ENCODE measurements at regions not wholly inside any gene's neighbourhood (a gene's known extent, or its start where the extent isn't known, plus 50 kb on each side); places are given as distances from the start of the nearest gene placed in this dataset.

DNA sequence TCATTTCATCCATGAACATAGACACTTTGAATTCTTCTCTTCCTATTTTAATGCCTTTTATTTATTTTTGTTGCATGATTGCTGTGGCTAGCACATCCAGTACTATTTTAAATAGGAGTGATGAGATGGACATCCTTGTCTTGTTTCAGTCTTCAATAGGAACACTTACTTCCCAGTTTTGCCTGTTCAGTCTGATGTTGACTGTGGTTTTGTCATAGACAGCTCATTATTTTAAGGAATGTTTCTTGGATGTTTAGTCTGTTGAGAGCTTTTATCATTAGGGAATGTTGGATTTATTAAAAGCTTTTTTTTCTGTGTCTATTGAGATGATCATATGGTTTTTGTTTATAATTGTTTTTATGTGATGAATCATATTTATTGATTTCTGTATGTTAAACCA, 586.6 kb downstream of the SLITRK1 start:
- no peaks in the 10 kb centered on the region for H3K79me2 ChIP-seq (ENCODE audit: insufficient read depth, low read depth)
- H3K27me3 ChIP-seq (ENCODE audit: insufficient read depth, low read depth) = no peaks in the 10 kb centered on the region
- no peak overlapping the region for H3K4me3 ChIP-seq (IDR thresholded peaks at IDR 0.05; ENCODE audit: insufficient read depth, low read depth, low read length)
- H2AFZ ChIP-seq (ENCODE audit: low read depth) = no peak overlapping the region
- H3K4me2 ChIP-seq = no peak overlapping the region
- no peaks in the 10 kb centered on the region for H3K36me3 ChIP-seq (ENCODE audit: insufficient read depth)
- no peak overlapping the region for H3K27ac ChIP-seq
- no peaks in the 10 kb centered on the region for H3K4me1 ChIP-seq (ENCODE audit: low read depth, poor library complexity, severe bottlenecking)
- H3K9ac ChIP-seq = no peak overlapping the region
- TF ChIP-seq, protein P1, sequence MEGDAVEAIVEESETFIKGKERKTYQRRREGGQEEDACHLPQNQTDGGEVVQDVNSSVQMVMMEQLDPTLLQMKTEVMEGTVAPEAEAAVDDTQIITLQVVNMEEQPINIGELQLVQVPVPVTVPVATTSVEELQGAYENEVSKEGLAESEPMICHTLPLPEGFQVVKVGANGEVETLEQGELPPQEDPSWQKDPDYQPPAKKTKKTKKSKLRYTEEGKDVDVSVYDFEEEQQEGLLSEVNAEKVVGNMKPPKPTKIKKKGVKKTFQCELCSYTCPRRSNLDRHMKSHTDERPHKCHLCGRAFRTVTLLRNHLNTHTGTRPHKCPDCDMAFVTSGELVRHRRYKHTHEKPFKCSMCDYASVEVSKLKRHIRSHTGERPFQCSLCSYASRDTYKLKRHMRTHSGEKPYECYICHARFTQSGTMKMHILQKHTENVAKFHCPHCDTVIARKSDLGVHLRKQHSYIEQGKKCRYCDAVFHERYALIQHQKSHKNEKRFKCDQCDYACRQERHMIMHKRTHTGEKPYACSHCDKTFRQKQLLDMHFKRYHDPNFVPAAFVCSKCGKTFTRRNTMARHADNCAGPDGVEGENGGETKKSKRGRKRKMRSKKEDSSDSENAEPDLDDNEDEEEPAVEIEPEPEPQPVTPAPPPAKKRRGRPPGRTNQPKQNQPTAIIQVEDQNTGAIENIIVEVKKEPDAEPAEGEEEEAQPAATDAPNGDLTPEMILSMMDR (conservative IDR thresholded peaks at IDR 0.05; ENCODE audit: low read depth, low read length) = no peak
- H4K20me1 ChIP-seq (ENCODE audit: insufficient read depth) = no peaks in the 10 kb centered on the region

DNA sequence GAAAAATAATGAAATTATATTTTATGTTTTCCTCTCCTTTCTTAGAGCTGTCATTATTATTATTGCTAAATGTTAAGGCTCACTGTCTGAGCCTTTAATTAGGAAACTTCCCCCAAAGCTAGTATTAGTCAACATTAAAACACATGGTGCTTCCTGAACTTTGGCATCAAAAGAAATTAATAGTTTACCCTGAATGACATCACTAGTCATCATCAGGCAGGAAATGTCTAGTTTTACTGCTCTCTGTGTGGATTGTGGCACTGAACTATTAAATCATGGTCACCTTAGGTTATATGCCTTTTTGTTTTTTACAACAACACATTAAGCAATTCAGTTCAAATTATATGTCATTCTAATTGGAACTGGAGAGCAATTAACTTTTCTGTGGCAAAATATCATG, 595.5 kb downstream of the SLITRK1 start:
- Histone ChIP-seq H3K4me3 (IDR thresholded peaks at IDR 0.05; ENCODE audit: insufficient read depth, low read depth, low read length) (no peak overlapping the region), H3K27me3 (ENCODE audit: insufficient read depth, low read depth) (no peaks in the 10 kb centered on the region), H3K36me3 (ENCODE audit: insufficient read depth) (no peaks in the 10 kb centered on the region), H3K9ac (no peak overlapping the region), H2AFZ (ENCODE audit: low read depth) (no peak overlapping the region), H3K4me2 (no peak overlapping the region), H3K27ac (no peak overlapping the region), H4K20me1 (ENCODE audit: insufficient read depth) (no peaks in the 10 kb centered on the region), H3K79me2 (ENCODE audit: insufficient read depth, low read depth) (no peaks in the 10 kb centered on the region), H3K4me1 (ENCODE audit: low read depth, poor library complexity, severe bottlenecking) (no peaks in the 10 kb centered on the region)
- TF ChIP-seq, protein P1 (conservative IDR thresholded peaks at IDR 0.05; ENCODE audit: low read depth, low read length) = no peak

DNA sequence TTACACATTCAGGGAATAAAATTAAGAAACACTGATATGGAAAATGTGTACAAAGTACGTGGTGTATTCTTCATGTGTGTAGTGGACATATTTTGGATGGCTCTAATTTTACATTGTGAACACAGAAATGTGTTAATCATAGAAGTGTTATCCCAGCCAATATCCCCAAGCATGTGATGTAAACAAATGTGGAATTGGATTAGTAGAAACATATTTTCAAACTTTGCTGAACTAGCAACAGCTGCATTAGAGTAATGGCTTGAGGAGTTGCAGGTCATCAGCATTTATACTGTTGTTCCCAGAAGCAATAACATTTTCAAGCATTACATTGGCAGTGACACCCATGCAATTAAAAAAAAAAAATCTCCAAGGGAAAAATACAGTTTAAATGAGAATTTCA, 600.6 kb downstream of the SLITRK1 start:
- H4K20me1 ChIP-seq (ENCODE audit: insufficient read depth) = no peaks in the 10 kb centered on the region
- TF ChIP-seq, protein P1 (conservative IDR thresholded peaks at IDR 0.05; ENCODE audit: low read depth, low read length) = no peak
- H3K4me3 ChIP-seq (IDR thresholded peaks at IDR 0.05; ENCODE audit: insufficient read depth, low read depth, low read length) = no peak overlapping the region

DNA sequence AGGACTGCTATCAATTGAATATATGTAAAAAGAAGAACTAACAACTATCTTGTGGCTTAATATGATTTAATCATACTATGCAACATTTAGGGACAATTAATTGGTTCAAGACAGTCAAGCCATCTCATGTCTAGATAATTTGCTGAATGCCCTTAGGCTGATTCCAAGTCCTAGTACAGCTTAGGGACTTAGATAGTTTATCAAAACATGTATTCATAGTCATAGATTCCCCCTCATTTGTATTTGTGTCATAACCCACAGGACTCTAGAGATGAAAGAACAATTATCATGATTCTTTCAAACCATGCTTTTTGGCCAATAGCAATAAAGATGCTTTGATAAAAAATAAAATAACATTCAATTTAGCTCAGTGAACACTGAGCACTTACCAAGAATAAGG, 607.6 kb downstream of the SLITRK1 start:
- no peaks in the 10 kb centered on the region for H3K79me2 ChIP-seq (ENCODE audit: insufficient read depth, low read depth)
- H3K27ac ChIP-seq = no peak overlapping the region
- TF ChIP-seq, protein P1 (conservative IDR thresholded peaks at IDR 0.05; ENCODE audit: low read depth, low read length) = no peak
- no peak overlapping the region for H3K9ac ChIP-seq
- no peak overlapping the region for H3K4me3 ChIP-seq (IDR thresholded peaks at IDR 0.05; ENCODE audit: insufficient read depth, low read depth, low read length)
- no peaks in the 10 kb centered on the region for H4K20me1 ChIP-seq (ENCODE audit: insufficient read depth)
- no peaks in the 10 kb centered on the region for H3K36me3 ChIP-seq (ENCODE audit: insufficient read depth)
- H3K4me1 ChIP-seq (ENCODE audit: low read depth, poor library complexity, severe bottlenecking) = no peaks in the 10 kb centered on the region
- no peaks in the 10 kb centered on the region for H3K27me3 ChIP-seq (ENCODE audit: insufficient read depth, low read depth)
- no peak overlapping the region for H2AFZ ChIP-seq (ENCODE audit: low read depth)
- H3K4me2 ChIP-seq = no peak overlapping the region

More for the DNA sequence above, 600.6 kb downstream of the SLITRK1 start:
- H3K27ac ChIP-seq = no peak overlapping the region
- H2AFZ ChIP-seq (ENCODE audit: low read depth) = no peak overlapping the region
- H3K9ac ChIP-seq = no peak overlapping the region
- no peaks in the 10 kb centered on the region for H3K27me3 ChIP-seq (ENCODE audit: insufficient read depth, low read depth)
- H3K36me3 ChIP-seq (ENCODE audit: insufficient read depth) = no peaks in the 10 kb centered on the region
- H3K4me2 ChIP-seq = no peak overlapping the region
- H3K4me1 ChIP-seq (ENCODE audit: low read depth, poor library complexity, severe bottlenecking) = no peaks in the 10 kb centered on the region
- no peaks in the 10 kb centered on the region for H3K79me2 ChIP-seq (ENCODE audit: insufficient read depth, low read depth)

All from KMS-11 (cell line).